ENCODE measurements at regions not wholly inside any gene's neighbourhood (a gene's known extent, or its start where the extent isn't known, plus 50 kb on each side); places are given as distances from the start of the nearest gene placed in this dataset.

- no peak for TF ChIP-seq POLR2A (IDR thresholded peaks at IDR 0.05)
- TF ChIP-seq CTCF (IDR thresholded peaks at IDR 0.05) = no peak
These were observed 195.1 kb downstream of the PWWP3B start for GRCh38 chrX:106363214-106363613.

Data from body of pancreas (tissue), 4 donors.